WTC11 (cell line): ENCODE measurements at regions not wholly inside any gene's neighbourhood (a gene's known extent, or its start where the extent isn't known, plus 50 kb on each side); places are given as distances from the start of the nearest gene placed in this dataset.

Experiments
- CREM ChIP-seq: sonication (generic); formaldehyde crosslinking; IDR thresholded peaks from 2 replicates; pipeline ENCODE4 v1.8.1; 2022; ENCODE audit warnings: mild to moderate bottlenecking, missing genetic modification reagents, moderate library complexity
- CTCF ChIP-seq: fragments of 200-600 bp; IDR thresholded peaks from 2 replicates; pipeline ENCODE4 v1.8.0; 2022; ENCODE audit warnings: antibody characterized with exemption
- E2F1 ChIP-seq: sonication (generic); formaldehyde crosslinking; IDR thresholded peaks from 2 replicates; pipeline ENCODE4 v1.8.0; 2022; ENCODE audit warnings: mild to moderate bottlenecking, missing genetic modification reagents
- IRF1 ChIP-seq: sonication (generic); formaldehyde crosslinking; IDR thresholded peaks from 2 replicates; pipeline ENCODE4 v1.8.0; 2023; ENCODE audit warnings: missing genetic modification reagents
- PRRX2 ChIP-seq: fragments of 250-450 bp; sonication (Bioruptor Pico); IDR thresholded peaks from 2 replicates; pipeline ENCODE4 v1.8.0; 2021; ENCODE audit warnings: mild to moderate bottlenecking
- TCF7 ChIP-seq: sonication (generic); formaldehyde crosslinking; IDR thresholded peaks from 2 replicates; pipeline ENCODE4 v1.8.0; 2022; ENCODE audit warnings: mild to moderate bottlenecking, low read depth, missing genetic modification reagents, moderate library complexity
- TF ChIP-seq, protein P1 (sequence below): sonication (generic); formaldehyde crosslinking; IDR thresholded peaks from 2 replicates; pipeline ENCODE4 v1.8.0; 2022; ENCODE audit warnings: missing genetic modification reagents

DNA sequence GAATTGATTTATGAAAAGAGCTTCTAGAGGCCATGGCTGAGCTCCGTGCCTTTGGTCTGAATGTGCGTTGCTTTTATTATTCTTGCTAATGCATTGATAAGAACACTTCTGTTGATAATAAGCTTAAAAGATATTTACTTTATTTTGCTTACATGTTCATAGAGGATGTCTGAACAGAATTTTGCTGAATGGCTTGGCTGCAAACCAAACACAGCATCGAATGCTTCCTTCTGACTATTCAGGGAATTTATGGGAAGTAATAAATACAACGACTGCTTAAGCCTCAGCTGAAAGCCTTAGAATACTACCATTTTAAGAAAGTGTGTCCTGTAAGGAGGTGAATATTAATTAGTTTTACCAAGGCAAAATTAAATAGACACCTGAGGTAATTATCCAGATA, 643.5 kb upstream of the POT1 start:
- TF ChIP-seq PRRX2 (CRISPR knock-in tag), result no peak
- no peak for TF ChIP-seq E2F1 (CRISPR knock-in tag)
- TF ChIP-seq IRF1 (CRISPR knock-in tag), result no peak
- TF ChIP-seq TCF7 (CRISPR knock-in tag), result no peak
- no peak for TF ChIP-seq CREM (CRISPR knock-in tag)
- no peak for TF ChIP-seq CTCF
- TF ChIP-seq, protein P1, sequence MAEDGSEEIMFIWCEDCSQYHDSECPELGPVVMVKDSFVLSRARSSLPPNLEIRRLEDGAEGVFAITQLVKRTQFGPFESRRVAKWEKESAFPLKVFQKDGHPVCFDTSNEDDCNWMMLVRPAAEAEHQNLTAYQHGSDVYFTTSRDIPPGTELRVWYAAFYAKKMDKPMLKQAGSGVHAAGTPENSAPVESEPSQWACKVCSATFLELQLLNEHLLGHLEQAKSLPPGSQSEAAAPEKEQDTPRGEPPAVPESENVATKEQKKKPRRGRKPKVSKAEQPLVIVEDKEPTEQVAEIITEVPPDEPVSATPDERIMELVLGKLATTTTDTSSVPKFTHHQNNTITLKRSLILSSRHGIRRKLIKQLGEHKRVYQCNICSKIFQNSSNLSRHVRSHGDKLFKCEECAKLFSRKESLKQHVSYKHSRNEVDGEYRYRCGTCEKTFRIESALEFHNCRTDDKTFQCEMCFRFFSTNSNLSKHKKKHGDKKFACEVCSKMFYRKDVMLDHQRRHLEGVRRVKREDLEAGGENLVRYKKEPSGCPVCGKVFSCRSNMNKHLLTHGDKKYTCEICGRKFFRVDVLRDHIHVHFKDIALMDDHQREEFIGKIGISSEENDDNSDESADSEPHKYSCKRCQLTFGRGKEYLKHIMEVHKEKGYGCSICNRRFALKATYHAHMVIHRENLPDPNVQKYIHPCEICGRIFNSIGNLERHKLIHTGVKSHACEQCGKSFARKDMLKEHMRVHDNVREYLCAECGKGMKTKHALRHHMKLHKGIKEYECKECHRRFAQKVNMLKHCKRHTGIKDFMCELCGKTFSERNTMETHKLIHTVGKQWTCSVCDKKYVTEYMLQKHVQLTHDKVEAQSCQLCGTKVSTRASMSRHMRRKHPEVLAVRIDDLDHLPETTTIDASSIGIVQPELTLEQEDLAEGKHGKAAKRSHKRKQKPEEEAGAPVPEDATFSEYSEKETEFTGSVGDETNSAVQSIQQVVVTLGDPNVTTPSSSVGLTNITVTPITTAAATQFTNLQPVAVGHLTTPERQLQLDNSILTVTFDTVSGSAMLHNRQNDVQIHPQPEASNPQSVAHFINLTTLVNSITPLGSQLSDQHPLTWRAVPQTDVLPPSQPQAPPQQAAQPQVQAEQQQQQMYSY (CRISPR knock-in tag), result no peak
